ENCODE measurements at regions not wholly inside any gene's neighbourhood (a gene's known extent, or its start where the extent isn't known, plus 50 kb on each side); places are given as distances from the start of the nearest gene placed in this dataset.

- H3K4me1 ChIP-seq (ENCODE audit: insufficient read depth, low read length, poor library complexity, severe bottlenecking): no peaks in the 10 kb centered on the region
Observed at GRCh38 chr14:58822856-58823255, 185.1 kb downstream of the DACT1 start.

GRCh38 chr14:58823312-58823711, 185.6 kb downstream of the DACT1 start:
- Histone ChIP-seq H3K79me2 (ENCODE audit: insufficient read depth, low read depth, low read length) (no peaks in the 10 kb centered on the region), H3K36me3 (ENCODE audit: insufficient read depth, low read length) (no peaks in the 10 kb centered on the region), H3K4me1 (ENCODE audit: insufficient read depth, low read length, poor library complexity, severe bottlenecking) (no peaks in the 10 kb centered on the region), H3K9me2 (ENCODE audit: insufficient read depth, low read length) (no peaks in the 10 kb centered on the region), H3K27ac (ENCODE audit: low read depth, low read length, poor library complexity, severe bottlenecking) (no peak overlapping the region), H3K4me3 (ENCODE audit: low read depth, low read length, poor library complexity, severe bottlenecking) (no peak overlapping the region), H4K20me1 (ENCODE audit: insufficient read depth, low read length) (no peaks in the 10 kb centered on the region), H3K4me2 (ENCODE audit: low read length) (no peak overlapping the region), H3K9me3 (ENCODE audit: low read length) (0 out of 2 replicates have a peak, but pooled peaks cover 10% of the 10 kb centered on the region), H2AFZ (ENCODE audit: low read length) (no peak overlapping the region)
- ChIA-PET CTCF (ENCODE audit: unreplicated experiment) (no interaction called here), POLR2A (interaction anchor here (1.1 kb wide), 1 partner anchor 9 kb away, joined by 3 read pairs; no protein-coding TSS in a partner anchor)
- TF ChIP-seq CTCF (conservative IDR thresholded peaks at IDR 0.05; ENCODE audit: low read length) (no peak), EZH2phosphoT487 (IDR thresholded peaks at IDR 0.05; ENCODE audit: borderline replicate concordance, low read depth, low read length) (no peak)
- intact Hi-C loops (cut with micrococcal nuclease; ENCODE audit: unreplicated experiment): no loop called here
- DNase-seq (ENCODE audit: low spot score): no peak
- BruUV-seq (replicated peaks): no TSS peak

More at GRCh38 chr14:58822856-58823255, 185.1 kb downstream of the DACT1 start:
- Histone ChIP-seq H3K4me2 (ENCODE audit: low read length) (no peak overlapping the region), H2AFZ (ENCODE audit: low read length) (no peak overlapping the region), H3K9me2 (ENCODE audit: insufficient read depth, low read length) (no peaks in the 10 kb centered on the region), H3K4me3 (ENCODE audit: low read depth, low read length, poor library complexity, severe bottlenecking) (no peak overlapping the region), H4K20me1 (ENCODE audit: insufficient read depth, low read length) (no peaks in the 10 kb centered on the region), H3K36me3 (ENCODE audit: insufficient read depth, low read length) (no peaks in the 10 kb centered on the region), H3K79me2 (ENCODE audit: insufficient read depth, low read depth, low read length) (no peaks in the 10 kb centered on the region), H3K27ac (ENCODE audit: low read depth, low read length, poor library complexity, severe bottlenecking) (no peak overlapping the region), H3K9me3 (ENCODE audit: low read length) (0 out of 2 replicates have a peak, but pooled peaks cover 10% of the 10 kb centered on the region)
- intact Hi-C loops (cut with micrococcal nuclease; ENCODE audit: unreplicated experiment): no loop called here
- CTCF ChIA-PET (ENCODE audit: unreplicated experiment): no interaction called here
- DNase-seq (ENCODE audit: low spot score): no peak
- TF ChIP-seq EZH2phosphoT487 (IDR thresholded peaks at IDR 0.05; ENCODE audit: borderline replicate concordance, low read depth, low read length): no peak
- TF ChIP-seq CTCF (conservative IDR thresholded peaks at IDR 0.05; ENCODE audit: low read length): no peak
- BruUV-seq (replicated peaks): no TSS peak
- POLR2A ChIA-PET: interaction anchor here (1.1 kb wide), 1 partner anchor 9 kb away, joined by 3 read pairs; no protein-coding TSS in a partner anchor

GRCh38 chr14:58824106-58824505, 186.3 kb downstream of the DACT1 start:
- BruUV-seq (replicated peaks): no TSS peak
- no peak overlapping the region for H3K27ac ChIP-seq (ENCODE audit: low read depth, low read length, poor library complexity, severe bottlenecking)
- no peak overlapping the region for H2AFZ ChIP-seq (ENCODE audit: low read length)
- intact Hi-C loops (cut with micrococcal nuclease; ENCODE audit: unreplicated experiment): no loop called here
- no peaks in the 10 kb centered on the region for H4K20me1 ChIP-seq (ENCODE audit: insufficient read depth, low read length)
- TF ChIP-seq EZH2phosphoT487 (IDR thresholded peaks at IDR 0.05; ENCODE audit: borderline replicate concordance, low read depth, low read length) (no peak), CTCF (conservative IDR thresholded peaks at IDR 0.05; ENCODE audit: low read length) (no peak)
- H3K9me3 ChIP-seq (ENCODE audit: low read length): 0 out of 2 replicates have a peak, but pooled peaks cover 10% of the 10 kb centered on the region
- no peak overlapping the region for H3K4me3 ChIP-seq (ENCODE audit: low read depth, low read length, poor library complexity, severe bottlenecking)
- H3K9me2 ChIP-seq (ENCODE audit: insufficient read depth, low read length): no peaks in the 10 kb centered on the region
- H3K36me3 ChIP-seq (ENCODE audit: insufficient read depth, low read length): no peaks in the 10 kb centered on the region
- DNase-seq (ENCODE audit: low spot score): no peak
- H3K4me2 ChIP-seq (ENCODE audit: low read length): no peak overlapping the region
- POLR2A ChIA-PET: no interaction called here
- CTCF ChIA-PET (ENCODE audit: unreplicated experiment): no interaction called here
- no peaks in the 10 kb centered on the region for H3K4me1 ChIP-seq (ENCODE audit: insufficient read depth, low read length, poor library complexity, severe bottlenecking)
- no peaks in the 10 kb centered on the region for H3K79me2 ChIP-seq (ENCODE audit: insufficient read depth, low read depth, low read length)

All from OCI-LY7 (cell line).